ENCODE measurements at regions not wholly inside any gene's neighbourhood (a gene's known extent, or its start where the extent isn't known, plus 50 kb on each side); places are given as distances from the start of the nearest gene placed in this dataset.

GRCh38 chr1:63063367-63063766, 259.0 kb upstream of the FOXD3 start:
- no peak for TF ChIP-seq CTCF (IDR thresholded peaks at IDR 0.05)
- no peak for TF ChIP-seq POLR2A (IDR thresholded peaks at IDR 0.05)

All from adrenal gland (tissue), 5 donors.